GM20431 (cell line): ENCODE measurements at regions not wholly inside any gene's neighbourhood (a gene's known extent, or its start where the extent isn't known, plus 50 kb on each side); places are given as distances from the start of the nearest gene placed in this dataset.

Experiments
- in situ Hi-C: fragments of 300-500 bp; cut with MseI, MboI; formaldehyde crosslinking; loops from one replicate; pipeline ENCODE4 v1.15.0; 2020; ENCODE audit warnings: low sequenced_read_pairs; ENCODE audit not compliant: unreplicated experiment

GRCh38 chr16:65775829-65776228 is 590.7 kb upstream of the CDH5 start:
- in situ Hi-C loops: no loop called here

- in situ Hi-C loops: no loop called here
These were observed 592.1 kb upstream of the CDH5 start for GRCh38 chr16:65774350-65774749.

- in situ Hi-C loops: no loop called here
These were observed 593.1 kb upstream of the CDH5 start for GRCh38 chr16:65773301-65773874.

- in situ Hi-C loops: no loop called here
These were observed 594.3 kb upstream of the CDH5 start for GRCh38 chr16:65772134-65772732.

GRCh38 chr16:65771707-65772106 is 594.8 kb upstream of the CDH5 start:
- in situ Hi-C loops: no loop called here

GRCh38 chr16:65770752-65771151 is 595.7 kb upstream of the CDH5 start:
- in situ Hi-C loops: no loop called here

GRCh38 chr16:65769776-65770438 is 596.6 kb upstream of the CDH5 start:
- in situ Hi-C loops: no loop called here

- in situ Hi-C loops: no loop called here
These were observed 597.4 kb upstream of the CDH5 start for GRCh38 chr16:65769055-65769465.

- in situ Hi-C loops: no loop called here
These were observed 599.4 kb upstream of the CDH5 start for GRCh38 chr16:65767125-65767524.

GRCh38 chr16:65763640-65764305 is 602.7 kb upstream of the CDH5 start:
- in situ Hi-C loops: no loop called here

GRCh38 chr16:65760874-65761273 is 605.6 kb upstream of the CDH5 start:
- in situ Hi-C loops: no loop called here

GRCh38 chr16:65758620-65759019 is 607.9 kb upstream of the CDH5 start:
- in situ Hi-C loops: no loop called here

- in situ Hi-C loops: no loop called here
These were observed 609.4 kb upstream of the CDH5 start for GRCh38 chr16:65757064-65757463.

GRCh38 chr16:65756163-65756562 is 610.3 kb upstream of the CDH5 start:
- in situ Hi-C loops: no loop called here

- in situ Hi-C loops: no loop called here
These were observed 611.4 kb upstream of the CDH5 start for GRCh38 chr16:65754820-65755691.

- in situ Hi-C loops: no loop called here
These were observed 614.0 kb upstream of the CDH5 start for GRCh38 chr16:65752522-65752844.

GRCh38 chr16:65751622-65752521 is 614.6 kb upstream of the CDH5 start:
- in situ Hi-C loops: no loop called here

GRCh38 chr16:65749506-65749905 is 617.0 kb upstream of the CDH5 start:
- in situ Hi-C loops: no loop called here

- in situ Hi-C loops: no loop called here
These were observed 619.5 kb upstream of the CDH5 start for GRCh38 chr16:65746941-65747340.
